Keratinocyte (primary cell): ENCODE measurements at regions not wholly inside any gene's neighbourhood (a gene's known extent, or its start where the extent isn't known, plus 50 kb on each side); places are given as distances from the start of the nearest gene placed in this dataset.

ENCODE experiments used
- DNase-seq: peaks from one replicate; pipeline ENCODE4 v3.0.0-alpha.2; 2011; ENCODE audit warnings: low read depth, missing footprints, low spot score
- FAIRE-seq: peaks from 2 replicates; lab custom pipeline; 2011; peaks lifted over from hg19 to GRCh38; lab: Jason Lieb, UNC
- H2AFZ ChIP-seq: 2 replicates; pipeline ENCODE4 v1.6.0; 2012; ENCODE audit warnings: low read length, control low read depth, inconsistent platforms; ENCODE audit not compliant: control insufficient read depth
- H3K27ac ChIP-seq: 2 replicates; pipeline ENCODE4 v1.5.1; 2011; ENCODE audit warnings: low read length; ENCODE audit not compliant: control insufficient read depth, insufficient read depth
- H3K27me3 ChIP-seq: 3 replicates; pipeline ENCODE4 v1.6.0; 2011; ENCODE audit warnings: low read length; ENCODE audit not compliant: control insufficient read depth, insufficient read depth; ENCODE audit errors: extremely low read depth
- H3K36me3 ChIP-seq, 2 experiments: 2 replicates in 1 of 2; 3 replicates in 1 of 2; pipeline ENCODE4 v1.5.1; 2011; ENCODE audit warnings: low read length in 2 of 2, mild to moderate bottlenecking in 1 of 2; ENCODE audit not compliant: control insufficient read depth in 2 of 2, insufficient read depth in 2 of 2; ENCODE audit errors: extremely low read depth in 1 of 2
- H3K4me1 ChIP-seq: 3 replicates; pipeline ENCODE4 v1.5.1; 2011; ENCODE audit warnings: low read length; ENCODE audit not compliant: control insufficient read depth, insufficient read depth; ENCODE audit errors: extremely low read depth
- H3K4me2 ChIP-seq: 3 replicates; pipeline ENCODE4 v1.6.0; 2011; ENCODE audit warnings: low read depth, low read length; ENCODE audit not compliant: control insufficient read depth, insufficient read depth; ENCODE audit errors: extremely low read depth
- H3K4me3 ChIP-seq, 3 experiments: fragments of 200-600 bp in 1 of 3; sonication (generic) in 1 of 3; 2 replicates in 2 of 3; 3 replicates in 1 of 3; pipeline ENCODE4 v1.5.1; 2011 to 2016; ENCODE audit warnings: low read length in 3 of 3, mild to moderate bottlenecking in 3 of 3, control low read depth in 2 of 3, inconsistent platforms in 1 of 3, low read depth in 1 of 3, mixed read lengths in 1 of 3, mixed run types in 1 of 3, moderate library complexity in 1 of 3; ENCODE audit not compliant: control insufficient read depth in 2 of 3, insufficient read depth in 2 of 3; ENCODE audit errors: extremely low read depth in 1 of 3
- H3K79me2 ChIP-seq: 2 replicates; pipeline ENCODE4 v1.6.0; 2012; ENCODE audit warnings: low read length; ENCODE audit not compliant: control insufficient read depth, insufficient read depth
- H3K9ac ChIP-seq: 3 replicates; pipeline ENCODE4 v1.6.0; 2011; ENCODE audit warnings: low read length; ENCODE audit not compliant: control insufficient read depth, insufficient read depth; ENCODE audit errors: extremely low read depth
- H3K9me1 ChIP-seq: 3 replicates; pipeline ENCODE4 v1.6.0; 2011; ENCODE audit warnings: low read length; ENCODE audit not compliant: control insufficient read depth, insufficient read depth; ENCODE audit errors: extremely low read depth
- H3K9me3 ChIP-seq: 2 replicates; pipeline ENCODE4 v1.5.1; 2012; ENCODE audit warnings: low read depth, low read length; ENCODE audit not compliant: control insufficient read depth
- H4K20me1 ChIP-seq: 3 replicates; pipeline ENCODE4 v1.6.0; 2011; ENCODE audit warnings: low read length; ENCODE audit not compliant: control insufficient read depth, insufficient read depth; ENCODE audit errors: extremely low read depth
- CTCF ChIP-seq, 3 experiments: IDR thresholded peaks in 1 of 3; conservative IDR thresholded peaks in 1 of 3; optimal IDR thresholded peaks in 1 of 3; 2 replicates in 2 of 3; 3 replicates in 1 of 3; pipeline versions ENCODE3 to v1.5.1; 2011; ENCODE audit warnings: low read length in 3 of 3, mild to moderate bottlenecking in 3 of 3, moderate library complexity in 2 of 3, control low read depth in 1 of 3, inconsistent platforms in 1 of 3; ENCODE audit not compliant: insufficient read depth in 2 of 3; ENCODE audit errors: extremely low read depth in 1 of 3
- EZH2 ChIP-seq: IDR thresholded peaks from one replicate; pipeline ENCODE4 v1.6.1; 2012; ENCODE audit warnings: inconsistent platforms, mild to moderate bottlenecking, low read length, moderate library complexity
- dilution Hi-C: fragments of 300-500 bp; cut with MboI; formaldehyde crosslinking; loops from one replicate; pipeline ENCODE4 v1.7.0; 2020; ENCODE audit warnings: low sequenced_read_pairs; ENCODE audit not compliant: extremely low pct_ligation_motif_present

- DNase-seq (no peak), FAIRE-seq (no peak)
- Histone ChIP-seq H3K27me3 (no peaks in the 10 kb centered on the region), H4K20me1 (no peaks in the 10 kb centered on the region), H2AFZ (peak overlapping the region; percentile 28), H3K4me3 (no peak overlapping the region), H3K36me3 (no peaks in the 10 kb centered on the region), H3K9me3 (no peaks in the 10 kb centered on the region), H3K27ac (no peak overlapping the region), H3K4me2 (no peak overlapping the region), H3K4me1 (no peaks in the 10 kb centered on the region), H3K9me1 (no peaks in the 10 kb centered on the region), H3K9ac (no peak overlapping the region), H3K79me2 (no peaks in the 10 kb centered on the region)
- dilution Hi-C loops, result no loop called here
- no peak for TF ChIP-seq EZH2
- no peak for TF ChIP-seq CTCF (optimal IDR thresholded peaks at IDR 0.05 in 1 of 3, IDR thresholded peaks at IDR 0.05 in 1 of 3, conservative IDR thresholded peaks at IDR 0.05 in 1 of 3; ENCODE audit: extremely low read depth in 1 of 3, insufficient read depth in 2 of 3, low read length in 3 of 3)
These were observed 665.6 kb upstream of the CCDC54 start for GRCh38 chr3:106711650-106712049.

DNA sequence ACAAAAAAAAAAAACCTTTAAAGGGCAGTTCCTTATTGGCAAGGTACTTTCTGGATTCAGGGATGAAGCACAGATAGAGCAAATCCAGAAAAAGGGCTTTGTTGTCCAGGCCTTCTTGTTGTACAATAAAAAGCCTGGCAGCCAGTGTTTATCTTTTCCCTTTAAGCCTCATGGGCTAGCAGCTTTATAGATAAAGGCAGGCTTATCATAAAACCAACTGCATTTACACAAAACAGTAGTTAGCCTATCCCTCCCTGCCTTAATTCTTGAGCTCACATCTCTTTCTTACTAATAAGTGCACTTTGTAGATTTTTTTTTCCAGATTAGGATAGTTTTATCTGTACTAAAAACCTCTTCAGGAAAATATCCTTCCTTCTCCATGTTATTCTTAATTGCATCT is 662.8 kb upstream of the CCDC54 start:
- Histone ChIP-seq H3K27me3 (no peaks in the 10 kb centered on the region), H3K9me3 (no peaks in the 10 kb centered on the region), H4K20me1 (no peaks in the 10 kb centered on the region), H3K9me1 (no peaks in the 10 kb centered on the region), H3K4me1 (no peaks in the 10 kb centered on the region), H3K9ac (no peak overlapping the region), H3K4me2 (no peak overlapping the region), H3K4me3 (no peak overlapping the region), H3K36me3 (no peaks in the 10 kb centered on the region), H3K27ac (no peak overlapping the region), H2AFZ (no peak overlapping the region), H3K79me2 (no peaks in the 10 kb centered on the region)
- dilution Hi-C loops, result no loop called here
- no peak for DNase-seq
- no peak for TF ChIP-seq CTCF (optimal IDR thresholded peaks at IDR 0.05 in 1 of 3, IDR thresholded peaks at IDR 0.05 in 1 of 3, conservative IDR thresholded peaks at IDR 0.05 in 1 of 3; ENCODE audit: extremely low read depth in 1 of 3, insufficient read depth in 2 of 3, low read length in 3 of 3)
- no peak for TF ChIP-seq EZH2
- no peak for FAIRE-seq
